ENCODE measurements at regions not wholly inside any gene's neighbourhood (a gene's known extent, or its start where the extent isn't known, plus 50 kb on each side); places are given as distances from the start of the nearest gene placed in this dataset.

GRCh38 chr4:104942990-104943743 lies 203.5 kb upstream of the TET2 start:
- Histone ChIP-seq H3K23me2 (ENCODE audit: low read depth, low read length) (no peaks in the 10 kb centered on the region), H3K36me3 (ENCODE audit: control insufficient read depth in 2 of 4, insufficient read depth in 4 of 4, low read length in 3 of 4) (no peaks in the 10 kb centered on the region), H3K79me1 (ENCODE audit: low read depth, low read length) (no peaks in the 10 kb centered on the region), H2BK15ac (ENCODE audit: low read length) (no peak overlapping the region), H2AK5ac (ENCODE audit: low read depth, low read length) (no peak overlapping the region), H4K20me1 (replicated peaks in 1 of 2; ENCODE audit: control insufficient read depth in 1 of 2, insufficient read depth in 2 of 2, low read length in 2 of 2) (no peaks in the 10 kb centered on the region), H3K79me2 (ENCODE audit: control insufficient read depth in 1 of 2, insufficient read depth in 2 of 2, low read length in 2 of 2) (no peaks in the 10 kb centered on the region), H3K23ac (ENCODE audit: insufficient read length) (no peak overlapping the region), H3K4ac (replicated peaks; ENCODE audit: insufficient read length, low read depth, low read length) (no peak overlapping the region), H2BK20ac (ENCODE audit: low read length) (no peak overlapping the region), H3K9ac (replicated peaks in 1 of 4; ENCODE audit: extremely low read depth in 1 of 4, low read depth in 3 of 4, low read length in 3 of 4) (no peak overlapping the region), H3K27ac (ENCODE audit: low read depth, low read length) (no peak overlapping the region), H2AFZ (ENCODE audit: low read length) (no peak overlapping the region), H2BK12ac (ENCODE audit: low read depth, low read length) (no peak overlapping the region), H3K14ac (ENCODE audit: insufficient read length) (no peak overlapping the region), H3K4me2 (ENCODE audit: insufficient read depth in 1 of 2, low read depth in 2 of 2, low read length in 2 of 2) (no peak overlapping the region), H2BK120ac (replicated peaks; ENCODE audit: low read depth, low read length) (no peak overlapping the region), H4K91ac (replicated peaks; ENCODE audit: insufficient read length, low read length) (no peak overlapping the region), H3K56ac (replicated peaks; ENCODE audit: insufficient read length, low read depth, low read length) (no peak overlapping the region), H3K4me1 (replicated peaks in 1 of 4; ENCODE audit: control insufficient read depth in 3 of 4, insufficient read depth in 4 of 4, low read length in 3 of 4) (no peaks in the 10 kb centered on the region), H3K27me3 (replicated peaks in 1 of 4; ENCODE audit: control insufficient read depth in 3 of 4, extremely low read depth in 1 of 4, insufficient read depth in 3 of 4, low read length in 3 of 4) (0 out of 7 replicates have a peak, but pooled peaks cover 0 to 2% (median 0%) of the 10 kb centered on the region in 4 experiments), H3K4me3 (ENCODE audit: extremely low read depth in 1 of 4, insufficient read depth in 2 of 4, low read depth in 3 of 4, low read length in 4 of 4) (no peak overlapping the region), H3K18ac (ENCODE audit: extremely low read depth, low read length) (no peak overlapping the region), H3K9me3 (ENCODE audit: insufficient read depth in 2 of 2, low read depth in 1 of 2, low read length in 1 of 2) (no peaks in the 10 kb centered on the region), H4K5ac (ENCODE audit: insufficient read length, low read depth, low read length) (no peak overlapping the region), H4K8ac (ENCODE audit: extremely low read depth, insufficient read depth, low read length) (no peak overlapping the region), H2BK5ac (ENCODE audit: low read depth, low read length) (no peak overlapping the region)
- TF ChIP-seq RFX5 (IDR thresholded peaks at IDR 0.05; ENCODE audit: borderline replicate concordance, low read depth, low read length) (no peak), SIX5 (IDR thresholded peaks at IDR 0.05; ENCODE audit: low read depth, low read length) (no peak), CHD1 (IDR thresholded peaks at IDR 0.05; ENCODE audit: low read depth, low read length) (no peak), TCF12 (IDR thresholded peaks at IDR 0.05; ENCODE audit: low read depth, low read length) (no peak), RNF2 (IDR thresholded peaks at IDR 0.05; ENCODE audit: borderline replicate concordance, low read depth, low read length, missing control alignments, poor library complexity, severe bottlenecking) (no peak), KDM1A (IDR thresholded peaks at IDR 0.05; ENCODE audit: borderline replicate concordance, low read length) (no peak), TBP (IDR thresholded peaks at IDR 0.05; ENCODE audit: low read depth, low read length) (no peak), MAX (IDR thresholded peaks at IDR 0.05) (no peak), CTBP2 (IDR thresholded peaks at IDR 0.05; ENCODE audit: borderline replicate concordance, insufficient read depth, insufficient read length, low read length) (no peak), TAF7 (optimal IDR thresholded peaks at IDR 0.05; ENCODE audit: borderline replicate concordance, low read depth, low read length) (no peak), BACH1 (IDR thresholded peaks at IDR 0.05; ENCODE audit: low read length) (no peak)
- POLR2A ChIA-PET (ENCODE audit: partially characterized antibody): no interaction called here
- CTCF ChIA-PET (ENCODE audit: partially characterized antibody): interaction anchor here (1.4 kb wide), 1 partner anchor 10 kb away, joined by 3 read pairs; no protein-coding TSS in a partner anchor
- 95% methylated on average over 6 of the region's 6 CpGs; no CpG with 5 or more reads in 1 of the 2 experiments for WGBS, 2 experiments (ENCODE audit: extremely low coverage in 1 of 2, insufficient coverage in 1 of 2, insufficient read length in 1 of 2, insufficient replicate concordance in 2 of 2, low coverage in 1 of 2, low lambda C conversion rate in 2 of 2, missing lambda C conversion rate in 1 of 2)
- FAIRE-seq (no peak), DNase-seq (ENCODE audit: low read depth in 1 of 2, low spot score in 2 of 2) (no peak)

All from H1 (cell line).